ENCODE measurements at regions not wholly inside any gene's neighbourhood (a gene's known extent, or its start where the extent isn't known, plus 50 kb on each side); places are given as distances from the start of the nearest gene placed in this dataset.

GRCh38 chr5:98468188-98468869 lies 305.1 kb upstream of the RGMB start:
- DNase-seq = no peak

- no peak for DNase-seq
Observed at GRCh38 chr5:98470747-98471146, 302.7 kb upstream of the RGMB start.

DNA sequence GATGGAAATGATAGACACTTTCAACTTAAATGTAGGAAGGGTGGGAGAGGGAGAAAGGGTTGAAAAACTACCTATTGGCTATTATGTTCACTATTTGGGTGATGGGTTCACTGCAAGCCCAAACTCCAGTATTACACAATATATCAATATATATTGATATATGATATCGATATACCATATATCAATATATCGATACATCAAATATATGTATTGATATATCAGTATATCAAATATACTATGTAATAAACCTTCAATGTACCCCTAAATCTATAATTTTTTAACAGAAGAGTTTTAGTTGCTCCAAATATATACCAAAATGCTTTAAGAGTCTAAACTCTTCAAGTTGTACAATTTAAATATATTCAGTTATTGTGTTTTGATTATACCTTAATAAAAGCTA lies 302.0 kb upstream of the RGMB start:
- no peak for DNase-seq

DNA sequence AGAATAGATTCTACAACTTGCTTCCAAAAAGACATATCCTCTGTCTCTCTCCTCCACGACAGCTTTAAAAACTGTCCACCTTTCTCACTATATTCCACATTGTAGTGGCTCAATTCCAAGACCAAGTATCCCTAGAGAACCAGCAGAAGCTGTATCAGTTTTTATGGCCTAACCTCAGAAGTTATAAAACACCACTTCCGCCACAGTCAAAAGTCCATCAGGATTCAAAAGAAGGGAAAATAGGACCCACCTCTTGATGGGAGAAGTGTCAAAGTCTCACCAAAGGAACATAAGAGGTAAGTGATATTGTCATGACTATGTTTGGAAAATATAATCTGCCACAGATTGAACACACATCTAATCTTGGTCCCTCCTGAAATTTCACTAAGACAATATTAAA lies 299.2 kb upstream of the RGMB start:
- DNase-seq = no peak

GRCh38 chr5:98474782-98475181 lies 298.7 kb upstream of the RGMB start:
- no peak for DNase-seq

DNA sequence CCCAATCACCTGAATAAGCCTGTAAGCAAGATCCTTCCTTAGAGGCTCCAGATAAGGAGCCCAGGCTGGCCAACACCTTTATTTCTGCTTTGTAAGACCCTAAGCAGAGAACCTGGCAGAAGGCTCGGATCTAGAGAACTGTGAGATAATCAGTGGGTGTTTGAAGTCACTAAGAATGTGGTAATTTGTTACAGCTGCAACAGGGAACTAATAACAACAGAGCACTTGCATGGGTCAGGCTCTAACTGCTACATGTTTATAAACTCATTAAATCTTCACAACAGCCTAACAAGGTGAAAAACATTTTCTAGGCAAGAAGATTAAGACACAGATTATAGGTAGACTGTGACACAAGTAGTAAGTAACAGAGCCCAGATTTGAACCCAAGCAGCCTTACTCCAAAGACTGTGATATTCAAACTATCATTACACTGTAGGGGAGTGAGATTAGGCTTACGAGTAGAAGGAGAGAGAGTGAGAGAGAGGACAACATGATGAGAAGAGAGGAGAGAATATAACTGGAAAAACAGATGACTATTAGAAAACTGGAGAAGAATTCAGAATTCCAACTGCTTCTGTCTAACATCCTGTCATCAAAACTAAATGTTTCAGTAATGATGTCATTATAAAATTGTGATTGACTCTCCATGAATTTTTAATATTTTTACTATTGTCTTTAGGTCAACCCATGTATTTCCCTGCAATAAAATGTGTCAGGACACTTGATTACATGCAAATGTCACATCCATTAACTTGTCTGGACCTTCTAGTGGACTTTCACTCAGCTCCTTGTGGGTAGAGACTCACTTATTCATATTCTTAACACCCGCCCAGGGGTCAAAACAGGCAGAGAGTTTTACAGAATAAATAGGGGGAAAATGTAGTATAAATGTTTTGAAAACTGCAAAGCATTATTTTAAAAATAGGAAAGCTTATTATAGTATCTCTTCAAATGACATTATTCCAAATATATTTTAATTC lies 290.9 kb upstream of the RGMB start:
- DNase-seq = no peak

GRCh38 chr5:98483301-98483685 lies 290.2 kb upstream of the RGMB start:
- DNase-seq = no peak

DNA sequence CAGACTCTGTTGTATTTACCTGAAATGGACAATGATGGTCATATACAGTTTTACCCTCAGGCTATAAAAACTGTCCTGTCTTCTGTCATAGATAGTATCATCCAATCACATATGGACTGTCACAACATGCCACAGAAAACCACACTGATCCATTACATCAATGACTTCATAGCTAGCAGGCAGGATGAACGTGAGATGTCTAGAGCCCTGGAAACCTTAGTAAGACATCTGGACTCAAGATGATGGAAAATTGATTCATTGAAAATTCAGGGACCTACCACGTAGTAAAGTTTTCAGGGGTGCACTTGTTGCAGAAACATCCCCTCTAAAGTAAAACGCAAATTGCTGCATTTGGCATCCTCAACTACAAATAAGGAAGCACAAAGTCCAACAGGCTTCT lies 284.4 kb upstream of the RGMB start:
- no peak for DNase-seq

DNA sequence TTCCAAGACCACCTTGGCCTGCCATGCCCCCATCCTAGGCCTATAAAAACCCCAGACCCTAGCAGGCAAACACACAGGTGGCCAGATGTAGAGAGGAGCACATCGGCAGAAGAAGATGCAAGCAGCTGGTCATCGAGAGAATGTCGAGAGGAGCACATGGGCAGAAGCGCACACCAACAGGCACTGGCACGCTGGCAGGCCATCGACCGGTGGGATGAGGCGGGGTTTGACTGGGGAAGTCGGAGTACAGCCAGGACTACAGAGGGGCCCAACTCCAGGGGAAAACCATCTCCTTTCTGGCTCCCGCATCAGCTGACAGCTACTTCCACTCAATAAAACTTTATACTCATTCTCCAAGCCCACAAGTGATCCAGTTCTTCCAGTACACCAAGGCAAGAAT lies 283.1 kb upstream of the RGMB start:
- DNase-seq = no peak

GRCh38 chr5:98492258-98492657 lies 281.2 kb upstream of the RGMB start:
- DNase-seq = no peak

- no peak for DNase-seq
Observed at GRCh38 chr5:98497418-98497817, 276.0 kb upstream of the RGMB start.

- DNase-seq = no peak
Observed at GRCh38 chr5:98498028-98498427, 275.4 kb upstream of the RGMB start.

DNA sequence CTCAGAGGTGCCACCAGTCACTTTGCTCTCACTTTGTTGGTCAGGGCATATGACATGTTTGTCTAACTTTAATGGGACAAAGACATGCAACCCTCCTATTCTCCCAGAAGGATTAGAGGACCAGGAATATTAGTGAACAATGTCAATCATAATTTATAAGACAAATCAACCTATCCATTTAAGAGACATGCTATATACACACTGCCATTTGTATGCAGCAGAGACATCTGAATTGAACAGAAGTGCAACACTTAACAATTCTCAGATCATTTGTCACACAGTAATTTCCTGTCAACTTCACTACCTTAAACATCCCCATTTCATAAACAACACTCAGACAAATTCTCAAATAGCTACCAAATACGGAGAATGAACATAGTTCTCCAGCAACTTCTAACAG lies 273.6 kb upstream of the RGMB start:
- no peak for DNase-seq

DNA sequence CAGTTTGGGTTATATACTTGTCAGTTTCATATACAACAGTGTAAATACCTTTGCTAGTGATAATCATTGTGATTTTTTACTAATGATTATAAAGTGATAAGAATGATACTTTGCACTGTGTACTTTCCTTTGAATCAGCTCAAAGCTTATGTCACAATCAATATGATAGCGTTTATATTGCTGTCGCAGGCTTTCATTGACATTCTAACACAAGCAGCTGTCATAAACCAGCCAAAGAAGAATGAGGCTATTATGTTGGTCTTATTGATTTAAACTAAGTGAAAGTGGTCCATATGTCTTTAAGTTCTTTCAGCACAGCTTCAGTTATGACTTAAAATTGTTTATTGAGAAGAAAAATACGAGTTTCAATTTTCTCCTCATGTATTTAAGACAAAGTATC lies 272.7 kb upstream of the RGMB start:
- no peak for DNase-seq

- DNase-seq = no peak
Observed at GRCh38 chr5:98503616-98504015, 269.8 kb upstream of the RGMB start.

DNA sequence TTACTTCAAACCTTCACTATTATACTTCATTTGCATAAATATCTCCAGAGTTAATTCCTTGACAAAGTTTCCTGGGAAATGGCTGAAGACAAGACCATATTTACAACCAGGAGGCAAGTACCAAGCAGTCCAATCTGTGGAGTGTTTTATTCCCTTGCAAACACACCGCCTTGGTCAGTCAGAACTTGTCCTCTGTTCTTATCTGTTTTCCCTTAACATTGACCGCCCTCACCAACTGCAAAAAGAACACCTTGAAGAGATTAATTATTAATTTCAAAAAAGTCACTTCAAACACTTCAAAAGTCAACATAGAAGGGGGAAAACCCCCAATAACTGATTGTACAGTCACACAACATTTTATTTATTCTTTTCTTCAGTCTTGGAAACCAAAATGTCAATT lies 269.0 kb upstream of the RGMB start:
- no peak for DNase-seq

- no peak for DNase-seq
Observed at GRCh38 chr5:98510143-98510985, 263.1 kb upstream of the RGMB start.

- DNase-seq = no peak
Observed at GRCh38 chr5:98513380-98513779, 260.1 kb upstream of the RGMB start.

DNA sequence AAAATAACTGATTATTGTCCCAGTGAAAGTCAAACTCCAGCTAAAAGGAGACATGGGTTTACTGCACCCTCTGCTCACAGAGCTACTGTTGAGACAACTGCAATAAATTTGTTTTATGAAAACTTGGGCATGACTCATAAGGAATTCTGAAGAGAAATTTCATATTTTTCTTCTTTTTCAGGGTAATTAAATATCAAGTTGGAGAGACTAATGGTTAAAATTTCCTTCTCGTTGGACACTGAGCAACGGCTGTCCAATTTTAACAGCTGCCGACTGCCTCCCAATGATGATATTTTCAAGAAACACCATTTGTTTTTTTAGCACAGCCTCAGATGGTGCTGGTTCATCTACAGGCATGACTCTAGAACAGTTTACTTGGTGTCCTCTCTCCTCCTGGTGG lies 259.2 kb upstream of the RGMB start:
- no peak for DNase-seq

DNA sequence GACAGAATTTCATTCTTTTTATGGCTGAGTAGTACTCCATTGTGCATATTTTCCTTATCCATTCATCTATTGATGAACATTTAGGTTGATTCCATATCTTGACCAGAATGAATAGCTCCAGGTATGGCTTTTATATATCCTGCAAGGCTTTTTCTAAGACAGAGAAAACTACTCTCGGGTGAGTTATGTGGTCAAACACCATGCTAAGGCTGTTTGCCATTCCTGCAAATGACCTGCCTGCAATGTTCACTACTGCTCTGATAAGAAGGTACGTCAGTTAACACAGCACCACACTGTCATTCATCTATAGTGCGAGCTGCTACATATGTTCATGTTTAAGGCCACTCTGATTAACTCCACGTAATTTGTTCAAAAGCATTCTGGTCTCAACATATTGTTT lies 256.8 kb upstream of the RGMB start:
- DNase-seq = no peak

GRCh38 chr5:98517560-98518366 lies 255.7 kb upstream of the RGMB start:
- DNase-seq = no peak

GRCh38 chr5:98518754-98519153 lies 254.7 kb upstream of the RGMB start:
- DNase-seq = no peak

- no peak for DNase-seq
Observed at GRCh38 chr5:98519571-98519970, 253.9 kb upstream of the RGMB start.

Data from activated CD4-positive, alpha-beta T cell treated with anti-CD3 and anti-CD28 coated beads, Interleukin-2, amount 50 U/mL, for 48 hours (primary cell).